Astrocyte (in vitro differentiated cells and primary cell): ENCODE measurements at regions not wholly inside any gene's neighbourhood (a gene's known extent, or its start where the extent isn't known, plus 50 kb on each side); places are given as distances from the start of the nearest gene placed in this dataset.
A peak's percentile ranks its signal among the peaks of the same experiment; 100 is the strongest.

Experiments
- DNase-seq: peaks from one replicate; pipeline ENCODE4 v3.0.0-alpha.2; 2010; ENCODE audit warnings: low read depth
- FAIRE-seq: peaks from 2 replicates; lab custom pipeline; 2011; peaks lifted over from hg19 to GRCh38; lab: Jason Lieb, UNC
- H2AFZ ChIP-seq: 2 replicates; pipeline ENCODE4 v1.6.0; 2012; ENCODE audit warnings: low read depth, low read length, inconsistent platforms
- H3K27ac ChIP-seq: 2 replicates; pipeline ENCODE4 v1.5.1; 2011; ENCODE audit warnings: low read depth, low read length, inconsistent platforms
- H3K27me3 ChIP-seq: 2 replicates; pipeline ENCODE4 v1.6.0; 2011; ENCODE audit warnings: low read length, inconsistent platforms; ENCODE audit not compliant: insufficient read depth
- H3K36me3 ChIP-seq: 2 replicates; pipeline ENCODE4 v1.5.1; 2011; ENCODE audit warnings: low read length, inconsistent platforms; ENCODE audit not compliant: insufficient read depth
- H3K4me1 ChIP-seq: 2 replicates; pipeline ENCODE4 v1.5.1; 2011; ENCODE audit warnings: low read length, inconsistent platforms; ENCODE audit not compliant: insufficient read depth
- H3K4me2 ChIP-seq: 2 replicates; pipeline ENCODE4 v1.6.0; 2012; ENCODE audit warnings: low read length, inconsistent platforms
- H3K4me3 ChIP-seq: 2 replicates; pipeline ENCODE4 v1.5.1; 2011; ENCODE audit warnings: low read depth, mild to moderate bottlenecking, low read length, inconsistent platforms; ENCODE audit not compliant: insufficient read depth
- H3K79me2 ChIP-seq: 2 replicates; pipeline ENCODE4 v1.6.0; 2012; ENCODE audit warnings: mild to moderate bottlenecking, low read length, inconsistent platforms; ENCODE audit not compliant: insufficient read depth
- H3K9ac ChIP-seq: 2 replicates; pipeline ENCODE4 v1.6.0; 2012; ENCODE audit warnings: mild to moderate bottlenecking, low read length, inconsistent platforms
- H3K9me3 ChIP-seq: 2 replicates; pipeline ENCODE4 v1.5.1; 2012; ENCODE audit warnings: low read depth, mild to moderate bottlenecking, low read length, inconsistent platforms; ENCODE audit not compliant: insufficient read depth
- H4K20me1 ChIP-seq: 2 replicates; pipeline ENCODE4 v1.6.0; 2012; ENCODE audit warnings: low read length, inconsistent platforms; ENCODE audit not compliant: insufficient read depth
- H3K27ac Mint-ChIP-seq: one replicate; pipeline ENCODE4 v1.8.0; 2021; ENCODE audit warnings: mild to moderate bottlenecking, mixed read lengths; ENCODE audit not compliant: unreplicated experiment
- H3K27me3 Mint-ChIP-seq: one replicate; pipeline ENCODE4 v1.8.0; 2021; ENCODE audit warnings: low read depth, mixed read lengths; ENCODE audit not compliant: unreplicated experiment
- H3K36me3 Mint-ChIP-seq: one replicate; pipeline ENCODE4 v1.8.0; 2021; ENCODE audit warnings: low read depth, mixed read lengths; ENCODE audit not compliant: unreplicated experiment
- H3K4me1 Mint-ChIP-seq: one replicate; pipeline ENCODE4 v1.8.0; 2021; ENCODE audit warnings: low read depth, mixed read lengths; ENCODE audit not compliant: unreplicated experiment
- H3K4me3 Mint-ChIP-seq: one replicate; pipeline ENCODE4 v1.8.0; 2021; ENCODE audit warnings: mild to moderate bottlenecking, moderate library complexity, mixed read lengths; ENCODE audit not compliant: unreplicated experiment
- H3K9me3 Mint-ChIP-seq: one replicate; pipeline ENCODE4 v1.8.0; 2021; ENCODE audit warnings: mild to moderate bottlenecking, mixed read lengths; ENCODE audit not compliant: unreplicated experiment
- CTCF ChIP-seq: IDR thresholded peaks from 2 replicates; pipeline ENCODE4 v1.5.1; 2011; ENCODE audit warnings: low read depth, mild to moderate bottlenecking, inconsistent platforms, low read length, moderate library complexity; ENCODE audit not compliant: insufficient read depth
- EZH2 ChIP-seq: IDR thresholded peaks from 2 replicates; pipeline ENCODE4 v1.6.1; 2012; ENCODE audit warnings: mild to moderate bottlenecking, low read length, inconsistent platforms; ENCODE audit not compliant: insufficient read depth

GRCh38 chr3:80187981-80188380 lies 420.2 kb upstream of the ROBO1 start:
- Histone ChIP-seq H3K4me2 (no peak overlapping the region), H2AFZ (no peak overlapping the region), H3K27ac (no peak overlapping the region), H3K9me3 (no peaks in the 10 kb centered on the region), H3K79me2 (no peaks in the 10 kb centered on the region), H3K36me3 (no peaks in the 10 kb centered on the region), H3K4me1 (peaks cover 9% of the 10 kb centered on the region), H3K27me3 (no peaks in the 10 kb centered on the region), H4K20me1 (no peaks in the 10 kb centered on the region), H3K9ac (no peak overlapping the region), H3K4me3 (no peak overlapping the region)
- FAIRE-seq (no peak), DNase-seq (peak; percentile 12)
- no peak for TF ChIP-seq EZH2
- TF ChIP-seq CTCF: no peak
- Mint-ChIP-seq H3K9me3 (peaks cover 2% of the 10 kb centered on the region), H3K4me1 (peaks cover 14% of the 10 kb centered on the region), H3K36me3 (no peaks in the 10 kb centered on the region), H3K27ac (no peak overlapping the region), H3K27me3 (no peaks in the 10 kb centered on the region), H3K4me3 (no peak overlapping the region)

- Histone ChIP-seq H3K4me2 (no peak overlapping the region), H3K9ac (no peak overlapping the region), H2AFZ (no peak overlapping the region), H3K4me1 (no peaks in the 10 kb centered on the region), H3K36me3 (no peaks in the 10 kb centered on the region), H3K9me3 (no peaks in the 10 kb centered on the region), H3K79me2 (no peaks in the 10 kb centered on the region), H4K20me1 (no peaks in the 10 kb centered on the region), H3K4me3 (no peak overlapping the region), H3K27ac (no peak overlapping the region), H3K27me3 (no peaks in the 10 kb centered on the region)
- no peaks in the 10 kb centered on the region for H3K27me3 Mint-ChIP-seq
- no peak overlapping the region for H3K27ac Mint-ChIP-seq
- H3K36me3 Mint-ChIP-seq: no peaks in the 10 kb centered on the region
- no peak overlapping the region for H3K4me3 Mint-ChIP-seq
- TF ChIP-seq EZH2 (no peak), CTCF (no peak)
- FAIRE-seq (no peak), DNase-seq (no peak)
- H3K4me1 Mint-ChIP-seq: no peaks in the 10 kb centered on the region
- H3K9me3 Mint-ChIP-seq: no peaks in the 10 kb centered on the region
Measured at GRCh38 chr3:80159990-80160506, 392.2 kb upstream of the ROBO1 start.

- TF ChIP-seq EZH2: no peak
- no peak for TF ChIP-seq CTCF
- Histone ChIP-seq H3K4me2 (no peak overlapping the region), H3K4me1 (no peaks in the 10 kb centered on the region), H3K9ac (no peak overlapping the region), H2AFZ (no peak overlapping the region), H3K36me3 (no peaks in the 10 kb centered on the region), H3K79me2 (no peaks in the 10 kb centered on the region), H3K4me3 (no peak overlapping the region), H3K27ac (no peak overlapping the region), H3K9me3 (no peaks in the 10 kb centered on the region), H3K27me3 (no peaks in the 10 kb centered on the region), H4K20me1 (no peaks in the 10 kb centered on the region)
- no peaks in the 10 kb centered on the region for H3K9me3 Mint-ChIP-seq
- H3K4me3 Mint-ChIP-seq: no peak overlapping the region
- DNase-seq (no peak), FAIRE-seq (no peak)
- no peaks in the 10 kb centered on the region for H3K27me3 Mint-ChIP-seq
- no peaks in the 10 kb centered on the region for H3K4me1 Mint-ChIP-seq
- no peak overlapping the region for H3K27ac Mint-ChIP-seq
- H3K36me3 Mint-ChIP-seq: no peaks in the 10 kb centered on the region
Measured at GRCh38 chr3:80158332-80158731, 390.5 kb upstream of the ROBO1 start.
